Stimulated activated CD8-positive, alpha-beta memory T cell treated with anti-CD3 and anti-CD28 coated beads, Interleukin-4, amount 100 ng/mL, for 1 hour (primary cell): ENCODE measurements at regions not wholly inside any gene's neighbourhood (a gene's known extent, or its start where the extent isn't known, plus 50 kb on each side); places are given as distances from the start of the nearest gene placed in this dataset.

Source experiments
- DNase-seq, 2 donors: peaks; one replicate each; pipeline ENCODE4 v3.0.0-alpha.2; 2020; ENCODE audit warnings: low read depth in 2 of 2, low spot score in 1 of 2

DNA sequence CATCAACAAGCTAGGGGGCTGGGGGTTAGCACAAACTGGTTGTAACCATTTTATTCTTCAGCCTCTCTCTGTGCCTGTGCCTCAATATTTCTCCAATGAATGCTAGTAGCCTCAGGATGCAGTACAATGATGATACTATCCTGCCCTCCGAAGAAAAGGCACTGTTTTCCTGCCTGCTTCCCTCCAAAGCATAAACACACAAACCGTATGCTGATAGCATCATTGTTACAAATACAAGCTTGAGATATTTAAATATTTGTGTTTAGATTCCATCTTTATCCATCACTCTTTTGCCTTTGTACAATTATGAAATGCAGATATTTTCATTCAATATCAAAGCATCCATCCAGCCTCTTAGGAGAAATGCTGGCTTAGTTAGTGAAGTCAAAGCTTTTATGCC, 404.8 kb downstream of the DUSP10 start:
- no peak for DNase-seq

DNA sequence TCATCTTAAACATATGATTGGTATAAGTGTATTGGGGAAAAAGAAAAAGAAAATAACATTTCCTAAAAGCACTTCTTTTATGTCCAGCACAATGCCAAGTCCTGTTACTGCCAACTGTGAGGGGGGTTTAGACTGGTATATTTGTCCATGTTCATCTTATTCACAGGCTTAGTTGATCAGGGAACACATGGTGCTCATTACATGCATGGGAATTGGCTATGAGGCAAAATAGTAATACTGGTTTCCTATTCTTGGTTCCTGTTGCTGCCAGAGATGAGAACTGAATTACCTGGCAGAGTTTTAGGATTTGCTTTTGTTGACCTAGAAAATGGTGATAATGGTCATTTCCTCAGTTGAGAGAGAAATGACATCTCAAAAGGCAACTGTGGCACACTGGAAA, 398.8 kb downstream of the DUSP10 start:
- DNase-seq: no peak

DNA sequence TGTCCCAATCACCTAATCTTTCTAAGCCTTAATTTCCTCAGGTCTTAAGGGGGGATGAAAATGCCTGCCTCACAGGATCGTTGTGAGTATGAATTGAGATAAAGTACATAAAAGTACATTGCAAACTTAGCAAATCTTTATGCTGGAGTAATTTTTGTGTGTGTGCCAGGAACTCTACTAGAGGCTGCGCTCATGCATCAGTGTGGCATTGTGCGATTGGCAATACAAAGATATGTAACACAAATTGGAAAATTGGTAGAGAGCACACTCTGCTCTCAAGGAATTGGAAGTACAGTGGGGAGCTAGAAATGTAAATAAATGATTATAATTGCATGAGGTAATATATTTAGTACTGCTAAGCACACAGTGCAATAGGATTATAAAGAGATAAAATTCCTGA, 398.3 kb downstream of the DUSP10 start:
- no peak for DNase-seq

DNA sequence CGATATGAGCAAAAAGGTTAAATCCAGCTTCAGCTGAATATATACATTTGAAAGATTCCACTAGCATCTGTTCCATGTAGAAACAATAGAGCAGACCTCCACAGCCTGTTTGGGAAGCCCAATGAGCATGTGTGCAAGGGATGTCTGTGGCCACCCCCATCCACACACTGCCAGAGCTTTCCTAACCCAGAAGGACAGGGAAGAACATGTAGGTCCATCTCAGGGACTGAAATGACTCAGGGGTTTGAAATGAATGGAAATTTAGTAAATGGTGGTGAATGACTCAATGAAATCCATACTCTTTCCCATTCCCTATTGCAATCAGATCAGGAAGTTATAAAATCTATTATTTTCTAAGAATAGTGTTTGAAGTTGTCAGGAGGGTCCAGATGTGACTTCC, 397.2 kb downstream of the DUSP10 start:
- DNase-seq: no peak

DNA sequence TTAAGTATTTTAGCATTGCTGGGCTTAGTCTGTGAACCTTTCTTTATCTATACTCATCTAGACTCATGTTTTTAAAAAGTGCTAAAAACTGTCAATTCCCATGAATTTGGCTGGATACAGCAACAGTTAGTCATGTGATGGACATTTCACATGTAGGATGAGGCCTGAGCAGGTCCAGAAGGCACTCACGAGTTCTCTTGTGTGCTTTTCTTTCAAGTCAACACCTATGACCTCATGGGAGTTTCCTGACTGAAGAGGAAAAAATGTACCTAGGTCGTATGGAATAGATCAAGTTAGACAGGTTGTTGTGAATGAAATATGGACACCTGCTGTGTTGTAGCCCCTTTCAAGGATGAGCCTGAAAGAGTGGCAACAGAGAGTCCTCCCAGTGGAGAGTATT, 394.2 kb downstream of the DUSP10 start:
- no peak for DNase-seq

DNA sequence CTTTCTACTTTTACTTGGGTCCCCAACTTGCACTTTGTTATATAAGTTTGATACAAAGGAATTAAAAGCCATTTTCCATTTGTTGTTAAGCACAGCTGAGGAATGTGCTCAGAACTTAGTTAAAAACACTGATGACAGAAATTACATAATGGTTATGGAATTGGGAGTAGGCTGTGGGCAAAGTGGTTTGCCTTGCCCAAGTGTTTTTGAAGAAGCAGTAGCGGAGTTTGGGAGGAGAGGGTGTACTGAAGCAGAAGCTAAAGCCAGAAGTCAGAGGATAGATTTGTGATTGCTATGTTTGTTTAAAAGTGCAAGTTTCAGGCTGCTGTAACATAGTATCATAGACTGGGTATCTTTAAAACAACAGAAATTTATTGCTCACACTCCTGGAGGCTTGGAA, 391.8 kb downstream of the DUSP10 start:
- no peak for DNase-seq

DNA sequence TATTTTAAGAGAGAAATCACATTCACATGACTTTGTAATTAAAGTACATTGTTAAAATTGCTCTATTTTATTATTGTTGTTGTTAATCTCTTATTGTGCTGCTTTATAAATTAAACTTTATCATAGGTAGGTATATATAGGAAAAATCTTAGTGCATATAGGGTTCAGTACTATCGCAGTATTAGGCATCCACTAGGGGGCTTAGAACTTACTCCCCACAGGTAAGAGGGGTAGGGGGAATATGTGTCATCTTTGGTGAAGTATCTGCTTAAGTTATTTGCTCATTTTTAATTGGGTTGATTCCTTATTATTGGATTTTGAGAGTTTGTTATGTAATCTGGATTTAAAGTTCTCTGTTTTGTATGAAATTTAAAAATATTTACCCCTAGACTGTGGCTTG, 385.2 kb downstream of the DUSP10 start:
- no peak for DNase-seq

DNA sequence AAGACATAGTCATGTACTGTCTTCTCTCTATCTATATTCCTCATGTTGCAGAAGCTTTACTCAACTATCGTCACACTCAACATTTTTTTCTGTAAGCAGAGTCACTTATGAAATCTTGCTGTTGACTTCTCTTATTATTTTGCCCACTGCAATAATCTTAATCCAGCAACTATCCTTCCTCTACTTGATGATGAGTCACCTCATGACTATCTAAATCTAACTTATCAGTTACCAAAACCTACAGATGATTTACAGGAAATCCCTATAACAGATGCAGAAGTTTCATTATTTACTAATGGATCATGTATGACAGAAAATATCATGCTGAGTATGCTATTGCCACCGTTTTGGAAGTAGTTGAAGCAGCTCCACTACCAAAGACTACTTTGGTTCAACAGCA, 378.9 kb downstream of the DUSP10 start:
- no peak for DNase-seq

DNA sequence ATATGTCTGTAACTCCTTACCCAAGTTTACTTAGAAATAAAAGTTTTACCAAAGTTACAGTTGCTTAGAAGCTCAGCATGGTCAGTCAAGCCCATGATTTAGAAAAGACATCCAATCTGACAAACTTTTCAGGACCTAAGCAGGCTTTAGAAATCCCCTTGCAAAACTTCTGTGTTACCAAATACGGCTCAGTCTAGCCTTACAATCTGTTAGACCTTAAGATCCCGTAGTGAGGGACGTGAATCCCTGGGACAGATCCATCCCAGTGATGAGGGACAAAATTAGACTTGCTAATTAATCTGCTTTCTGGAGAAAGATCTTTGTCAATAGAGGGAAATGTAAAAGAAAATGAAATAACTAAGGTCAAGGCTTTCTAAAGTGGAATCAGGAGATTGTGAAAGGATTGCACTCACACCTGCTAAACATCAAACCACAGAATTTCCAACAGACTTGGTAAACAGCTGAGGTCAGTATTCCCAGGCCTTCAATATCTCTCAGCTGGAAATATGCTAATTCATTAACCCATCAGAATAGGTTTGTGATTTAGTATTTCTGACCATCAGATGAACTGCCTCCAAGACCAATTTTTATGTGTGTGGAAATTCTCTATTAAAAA, 375.3 kb downstream of the DUSP10 start:
- DNase-seq: no peak

DNA sequence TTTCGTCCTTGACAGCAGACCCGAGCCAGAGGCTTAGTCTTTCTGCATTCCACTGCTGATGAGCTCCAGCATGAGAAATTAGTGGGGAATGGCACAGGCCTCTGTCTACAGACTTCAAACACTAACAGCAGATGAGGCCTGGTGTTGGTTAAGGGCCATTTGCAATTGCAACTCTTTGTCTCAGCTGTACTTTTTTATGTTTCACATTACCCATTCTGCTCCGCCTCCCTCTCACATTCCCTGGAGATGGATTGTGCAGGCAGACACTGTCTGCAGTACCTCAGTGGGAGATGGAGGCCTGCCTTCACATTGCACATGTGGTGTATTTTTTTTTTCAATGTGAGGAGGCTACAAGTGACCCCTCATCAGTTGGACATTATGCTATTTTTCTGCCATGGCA, 370.2 kb downstream of the DUSP10 start:
- no peak for DNase-seq

DNA sequence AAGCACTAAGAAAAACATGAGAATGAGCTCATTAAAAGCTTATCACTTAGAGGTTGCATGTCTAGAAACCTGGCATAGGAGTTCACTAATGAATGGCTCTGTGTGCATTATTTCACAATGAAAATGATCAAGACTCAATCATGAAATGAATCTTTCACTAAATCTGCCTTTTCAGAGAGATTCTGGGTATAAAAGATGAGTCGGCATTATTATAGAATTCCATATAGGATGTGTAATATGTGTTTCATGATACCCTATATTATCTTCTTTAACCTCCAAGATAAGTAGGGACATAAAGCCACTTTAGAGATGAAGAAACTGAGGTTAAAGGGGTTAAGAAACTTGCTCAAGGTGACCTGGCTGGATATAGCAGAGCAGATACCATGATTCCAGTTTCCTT, 368.1 kb downstream of the DUSP10 start:
- DNase-seq: no peak

DNA sequence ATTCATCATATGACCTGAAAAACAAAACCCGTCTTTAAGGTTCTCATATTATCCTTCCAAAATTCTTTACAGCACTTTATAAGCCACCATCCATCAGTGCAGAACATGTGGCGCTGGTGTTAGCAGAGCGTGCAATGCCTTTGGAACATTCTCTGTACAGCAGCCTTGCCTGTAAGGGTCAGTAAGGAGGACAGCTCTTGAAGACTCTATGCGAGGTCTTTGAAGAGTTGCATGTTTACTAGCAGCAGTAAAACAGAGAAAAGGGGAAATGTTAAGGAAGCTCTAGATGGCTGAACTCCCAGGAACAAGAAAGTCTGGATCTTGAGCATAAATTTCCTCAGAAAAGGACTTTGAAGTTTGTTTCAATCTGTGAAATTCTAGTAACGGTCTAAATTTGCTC, 365.6 kb downstream of the DUSP10 start:
- no peak for DNase-seq

DNA sequence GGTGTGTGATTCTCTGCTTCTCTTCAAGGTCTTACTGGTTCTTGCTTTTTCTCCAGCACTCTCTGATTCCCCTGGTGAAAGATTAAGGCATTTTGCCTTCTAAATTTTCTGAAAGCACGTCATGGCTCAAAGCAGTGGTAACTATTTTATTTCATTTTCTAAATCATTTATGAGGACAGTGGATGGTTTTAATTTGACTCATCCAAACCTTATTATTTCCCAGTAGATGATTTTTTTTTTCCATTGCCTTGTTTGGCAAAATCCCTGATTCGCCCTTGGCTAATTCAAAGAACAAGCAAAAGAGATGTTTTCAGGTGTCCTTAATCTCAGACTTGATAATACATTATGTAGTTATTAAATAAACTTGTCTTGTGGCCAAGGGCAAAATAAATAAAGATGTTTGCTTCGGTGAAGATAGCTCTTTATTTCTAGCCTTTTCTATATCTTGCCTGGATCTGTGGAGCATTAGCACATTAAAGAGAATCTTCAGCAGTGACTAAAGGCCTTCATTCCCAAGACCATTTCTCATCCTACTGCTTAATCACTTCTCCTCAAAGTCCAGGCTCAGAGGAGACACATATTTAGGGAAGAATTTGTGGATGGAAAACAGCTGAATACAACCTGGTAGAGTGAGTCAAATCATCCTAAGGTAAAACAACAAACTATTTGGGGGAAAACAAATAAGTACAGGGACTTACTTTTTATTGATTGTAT, 359.8 kb downstream of the DUSP10 start:
- DNase-seq: no peak

DNA sequence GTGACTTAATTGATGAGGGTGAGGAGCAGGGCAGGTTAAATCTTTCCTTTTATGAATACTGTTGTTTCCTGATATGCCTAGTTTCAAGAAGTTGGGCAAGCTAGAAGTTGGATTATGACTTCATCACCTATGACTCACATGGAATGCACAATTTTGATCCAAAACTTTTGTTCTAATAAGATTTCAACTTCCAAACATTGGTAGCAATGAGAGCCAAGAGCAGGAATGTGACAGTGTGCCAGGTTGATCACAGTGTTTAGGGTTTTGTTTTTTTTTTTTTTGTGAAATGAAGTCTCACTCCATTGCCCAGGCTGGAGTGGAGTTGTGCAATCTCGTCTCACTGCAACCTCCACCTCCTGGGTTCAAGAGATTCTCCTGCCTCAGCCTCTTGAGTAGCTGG, 349.4 kb downstream of the DUSP10 start:
- DNase-seq: no peak

DNA sequence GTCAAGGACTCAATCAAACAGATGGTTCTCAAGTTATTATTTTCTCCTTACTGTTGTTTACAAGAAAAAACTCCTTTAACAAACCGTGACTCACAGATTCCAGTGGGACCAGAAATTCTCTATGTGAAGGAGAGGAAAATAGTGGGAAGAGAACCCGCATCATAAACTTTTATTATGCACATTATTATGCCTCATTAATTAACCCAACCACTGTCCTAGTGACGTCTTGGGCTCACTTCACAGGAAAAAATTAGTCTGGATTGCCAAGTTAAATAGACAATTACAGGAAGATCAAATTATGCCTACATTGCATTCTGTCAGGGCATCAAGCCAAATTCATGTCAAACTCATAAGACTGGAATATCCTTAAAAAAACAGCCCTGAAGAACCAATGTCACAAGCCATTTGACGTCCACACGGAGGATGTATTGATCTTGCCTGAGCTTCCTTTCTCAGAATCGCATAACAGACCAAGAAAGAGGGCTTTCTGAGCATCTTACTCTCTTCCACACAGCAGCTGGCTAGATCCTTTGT, 347.8 kb downstream of the DUSP10 start:
- DNase-seq: no peak

DNA sequence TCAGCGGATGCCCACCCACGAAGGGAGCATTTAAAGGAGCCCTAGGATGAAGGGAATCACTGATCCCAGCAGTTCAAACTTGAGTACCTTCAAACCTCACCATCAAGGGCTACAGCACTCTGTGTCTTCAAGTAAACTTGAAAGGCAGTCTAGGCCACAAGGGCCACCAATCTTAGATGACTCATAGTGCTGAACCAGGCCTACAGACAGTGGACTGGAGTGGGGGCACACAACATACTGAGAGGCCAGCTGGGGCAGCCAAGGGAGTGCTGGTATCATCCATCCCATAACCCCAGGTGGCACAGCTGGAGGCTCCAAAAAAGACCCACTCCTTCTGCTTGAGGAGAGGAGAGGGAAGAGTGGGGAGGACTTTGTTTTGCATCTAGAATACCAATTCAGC, 345.4 kb downstream of the DUSP10 start:
- no peak for DNase-seq

DNA sequence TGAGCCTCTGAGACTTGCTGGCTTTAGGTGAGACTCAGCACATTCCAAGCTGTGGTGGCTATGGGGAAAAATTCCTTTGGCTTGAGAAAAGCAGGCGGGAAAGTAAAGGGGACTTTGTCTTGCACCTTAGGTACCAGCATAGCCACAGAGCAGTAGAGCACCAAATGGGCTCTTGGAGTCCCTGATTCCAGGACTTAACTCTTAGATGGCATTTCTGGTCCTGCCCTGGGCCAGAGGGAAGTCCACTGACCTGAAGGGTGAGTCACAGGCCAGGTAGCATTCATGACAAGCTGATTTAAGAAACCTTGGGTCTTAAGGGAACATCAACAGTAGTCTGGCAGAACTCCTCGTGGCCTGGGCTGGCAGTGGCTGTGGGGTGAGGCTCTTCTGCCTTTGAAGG, 344.7 kb downstream of the DUSP10 start:
- DNase-seq: no peak

DNA sequence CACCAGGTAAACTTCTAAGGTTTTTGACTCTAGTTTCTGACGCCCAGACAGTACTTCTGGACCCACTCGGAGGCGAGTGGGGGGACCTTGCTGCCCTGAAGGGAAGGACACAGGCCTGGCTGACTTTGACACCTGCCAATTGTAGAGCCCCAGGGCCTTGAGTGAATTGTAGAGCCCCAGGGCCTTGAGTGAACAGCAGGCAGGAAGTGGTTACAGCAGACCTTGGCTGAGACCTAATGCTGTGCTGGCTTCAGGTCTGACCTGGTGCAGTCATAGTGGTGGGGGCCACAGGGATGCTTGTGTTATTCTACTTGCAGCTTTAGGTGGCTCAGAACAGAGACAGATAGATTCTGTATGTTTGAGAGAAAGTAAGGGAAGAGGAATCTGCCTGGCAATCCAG, 344.3 kb downstream of the DUSP10 start:
- DNase-seq: no peak

DNA sequence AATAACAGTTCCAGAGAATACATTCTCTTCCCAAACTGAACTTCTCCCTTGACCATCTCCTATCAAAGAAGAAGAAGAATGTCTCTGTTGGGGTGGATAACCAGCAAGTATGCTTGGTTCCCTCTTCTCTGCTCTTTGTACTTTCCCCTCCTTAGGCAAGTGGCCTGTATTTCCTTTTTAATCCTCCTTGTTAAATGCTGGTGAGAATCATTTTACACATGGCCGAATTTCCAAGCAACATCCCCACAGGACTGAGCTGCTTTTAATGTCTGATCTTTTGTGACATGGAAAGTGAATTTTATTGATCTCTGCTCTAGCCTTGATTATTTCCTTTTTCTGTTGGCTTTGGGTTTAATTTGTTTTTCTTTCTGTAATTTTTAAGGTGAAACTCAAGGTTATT, 336.7 kb downstream of the DUSP10 start:
- DNase-seq: no peak

DNA sequence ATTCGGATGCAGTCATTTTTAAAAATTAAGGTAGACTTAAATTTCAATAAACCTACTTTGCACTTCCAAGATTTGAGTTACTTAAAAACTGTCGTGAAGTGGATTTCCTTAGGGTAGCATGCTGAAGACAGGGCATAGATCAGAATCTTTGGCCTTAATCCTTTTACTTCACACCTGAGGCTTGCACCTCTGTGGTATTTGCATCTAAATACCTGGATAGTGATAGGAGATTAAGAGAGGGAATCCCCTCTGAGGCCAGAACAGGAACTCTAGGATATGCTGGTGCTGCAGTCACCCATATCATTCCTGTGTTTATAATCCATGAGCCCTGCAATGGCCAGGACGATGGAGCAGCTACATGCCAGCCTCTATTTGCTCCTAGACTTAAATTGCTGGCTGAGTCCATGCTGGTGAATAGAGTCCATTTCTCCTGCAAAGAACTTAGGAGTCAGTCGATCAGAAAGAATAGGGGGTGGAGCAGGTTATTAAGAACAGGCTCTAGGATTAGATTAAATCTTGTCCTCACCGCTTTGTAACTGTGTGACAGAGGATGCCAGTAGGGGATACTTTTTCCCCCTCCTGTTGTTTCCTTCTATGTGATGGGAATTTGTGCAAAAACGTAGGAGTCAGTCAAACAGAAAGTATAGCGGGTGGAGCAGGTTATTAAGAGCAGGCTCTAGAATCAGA, 333.6 kb downstream of the DUSP10 start:
- DNase-seq: no peak

DNA sequence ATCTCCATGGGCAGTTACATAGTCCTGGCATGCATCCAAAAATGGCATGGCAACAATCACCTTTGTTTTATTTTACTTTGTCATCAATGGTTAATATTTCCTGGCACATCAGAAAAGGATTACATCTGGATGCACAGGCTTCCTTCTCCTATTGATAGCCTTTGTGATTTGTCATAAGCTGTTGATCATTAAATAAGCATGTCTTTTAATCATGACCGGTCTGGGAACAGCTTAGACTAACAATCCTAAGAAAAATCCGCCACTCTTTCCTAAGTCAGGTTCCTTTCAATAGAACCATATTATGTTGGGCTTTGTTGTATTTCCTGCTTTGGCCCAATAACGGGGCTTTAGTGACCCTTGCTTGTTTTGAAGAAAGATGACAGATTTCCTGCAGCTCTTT, 330.6 kb downstream of the DUSP10 start:
- no peak for DNase-seq

DNA sequence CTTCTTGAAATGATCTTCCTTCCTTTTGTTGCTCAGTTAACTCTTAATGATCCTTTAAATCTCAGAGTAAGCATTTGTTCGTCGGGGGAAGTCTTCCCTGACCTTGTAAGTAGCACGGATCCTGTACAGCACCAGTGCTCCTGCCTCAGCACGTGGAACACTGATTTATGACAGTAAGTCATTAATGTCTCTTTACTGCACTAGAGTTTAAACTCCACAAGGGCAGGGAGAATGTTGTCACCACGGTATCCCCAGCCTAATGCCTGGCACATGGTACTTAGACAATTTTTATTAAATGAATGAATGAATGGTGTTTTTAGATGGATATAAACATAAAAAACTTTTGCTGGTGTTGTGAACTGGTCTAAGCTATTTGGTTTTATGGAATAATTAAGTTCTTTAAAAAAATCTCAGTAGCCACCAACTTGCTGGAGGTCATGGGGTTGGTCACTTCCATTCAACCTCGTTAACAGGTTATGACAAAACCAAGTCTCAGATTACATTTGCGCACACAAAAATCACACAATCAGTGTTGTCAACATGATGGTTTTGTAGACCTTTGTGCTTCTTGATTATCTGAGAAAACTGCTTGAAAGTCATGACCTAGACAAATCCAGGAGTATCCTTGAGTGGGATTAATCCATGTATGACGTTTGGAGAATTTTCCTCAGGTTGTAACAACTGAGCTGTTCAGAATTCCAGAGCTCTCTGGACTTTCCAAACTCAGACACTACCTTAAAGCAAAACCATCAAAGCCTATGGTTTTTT, 326.9 kb downstream of the DUSP10 start:
- no peak for DNase-seq
